DND-41 (cell line): ENCODE measurements at regions not wholly inside any gene's neighbourhood (a gene's known extent, or its start where the extent isn't known, plus 50 kb on each side); places are given as distances from the start of the nearest gene placed in this dataset.

Experiments used
- CTCF ChIP-seq: IDR thresholded peaks from 2 replicates; pipeline ENCODE4 v1.5.1; 2012; ENCODE audit warnings: borderline replicate concordance, low read length, moderate library complexity, mild to moderate bottlenecking; ENCODE audit not compliant: poor library complexity, severe bottlenecking; ENCODE audit errors: extremely low read depth
- EZH2 ChIP-seq: IDR thresholded peaks from 3 replicates; pipeline ENCODE4 v1.6.1; 2012; ENCODE audit warnings: borderline replicate concordance, low read depth, mild to moderate bottlenecking, moderate library complexity, low read length, inconsistent platforms; ENCODE audit not compliant: severe bottlenecking

GRCh38 chr3:20726786-20727185 lies 540.8 kb upstream of the SGO1 start:
- TF ChIP-seq CTCF (no peak), EZH2 (no peak)
